ENCODE measurements at regions not wholly inside any gene's neighbourhood (a gene's known extent, or its start where the extent isn't known, plus 50 kb on each side); places are given as distances from the start of the nearest gene placed in this dataset.
A peak's percentile ranks its signal among the peaks of the same experiment; 100 is the strongest.
"Not testable (repeated sequence)": the region's sequence is repeated elsewhere in the genome, so short reads cannot be mapped to it uniquely, and the experiment has no call there.

DNA sequence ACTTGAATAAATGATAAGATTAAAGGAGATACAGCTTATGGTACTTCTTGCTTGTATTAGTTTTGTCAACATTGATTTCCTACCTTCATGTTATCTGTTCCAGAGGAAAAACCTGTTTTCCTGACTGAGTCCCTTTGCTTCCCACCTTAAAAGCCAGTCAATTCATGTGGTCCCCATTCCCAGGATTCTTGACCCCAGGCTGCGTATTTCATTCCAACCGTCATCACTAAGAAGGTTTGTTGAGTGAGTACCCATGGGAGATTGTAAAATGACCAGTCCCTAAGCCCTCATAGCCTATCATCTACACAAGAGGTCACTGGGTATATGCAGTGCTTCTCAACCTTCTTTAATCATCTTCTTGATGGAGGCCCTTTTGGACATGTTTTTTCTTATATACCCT is 52.2 kb downstream of the BEX3 start:
- no peak for DNase-seq (ENCODE audit: low read depth)

DNA sequence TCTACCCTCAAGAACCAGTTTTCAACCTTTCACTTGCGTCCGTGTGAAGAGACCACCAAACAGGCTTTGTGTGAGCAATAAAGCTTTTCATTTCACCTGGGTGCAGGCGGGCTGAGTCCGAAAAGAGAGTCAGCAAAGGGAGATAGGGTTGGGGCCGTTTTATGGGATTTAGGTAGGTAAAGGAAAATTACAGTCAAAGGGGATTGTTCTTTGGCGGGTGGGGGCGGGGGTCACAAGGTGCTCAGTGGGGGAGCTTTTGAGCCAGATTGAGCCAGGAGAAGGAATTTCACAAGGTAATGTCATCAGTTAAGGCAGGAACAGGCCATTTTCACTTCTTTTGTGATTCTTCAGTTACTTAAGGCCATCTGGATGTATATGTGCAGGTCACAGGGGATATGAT is 52.7 kb downstream of the BEX3 start:
- DNase-seq (ENCODE audit: low read depth): not testable (repeated sequence)

DNA sequence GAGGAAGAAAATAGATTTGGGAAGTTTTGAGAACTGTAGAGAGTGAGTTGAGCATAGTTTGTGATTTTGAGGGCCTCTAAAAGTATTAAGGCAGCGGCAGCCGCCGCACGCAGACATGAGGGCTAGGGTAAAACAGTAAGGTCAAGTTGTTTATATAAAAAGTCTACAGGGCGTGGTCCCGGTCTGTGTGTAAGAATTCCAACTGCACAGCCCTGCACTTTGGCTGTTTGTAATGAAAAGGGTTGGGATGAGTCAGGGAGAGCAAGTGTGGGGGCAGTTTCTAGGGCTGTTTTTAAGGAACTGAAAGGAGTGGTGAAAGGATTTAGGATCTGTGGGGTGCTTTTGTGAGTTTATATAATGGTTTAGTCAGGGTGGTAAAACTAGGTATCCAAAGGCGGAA is 55.0 kb downstream of the BEX3 start:
- peak; percentile 17 for DNase-seq (ENCODE audit: low read depth)

DNA sequence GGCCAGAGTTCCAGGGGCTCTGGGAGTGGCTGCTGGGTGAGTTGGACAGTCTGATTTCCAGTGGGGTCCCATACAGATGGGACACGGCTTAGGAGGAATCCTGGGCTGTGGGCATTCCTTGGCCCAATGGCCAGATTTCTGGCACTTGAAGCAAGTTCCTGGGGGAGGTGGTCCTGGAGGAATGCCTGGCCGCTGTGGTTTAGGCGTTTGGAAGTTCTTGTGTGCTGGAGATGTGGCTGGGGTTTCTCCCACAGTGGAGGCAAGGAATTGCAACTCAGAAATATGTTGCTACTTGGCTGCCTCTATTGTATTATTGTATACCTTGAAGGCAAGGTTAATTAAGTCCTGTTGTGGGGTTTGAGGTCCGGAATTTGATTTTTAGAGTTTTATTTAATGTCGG is 56.5 kb downstream of the BEX3 start:
- not testable (repeated sequence) for DNase-seq (ENCODE audit: low read depth)

DNA sequence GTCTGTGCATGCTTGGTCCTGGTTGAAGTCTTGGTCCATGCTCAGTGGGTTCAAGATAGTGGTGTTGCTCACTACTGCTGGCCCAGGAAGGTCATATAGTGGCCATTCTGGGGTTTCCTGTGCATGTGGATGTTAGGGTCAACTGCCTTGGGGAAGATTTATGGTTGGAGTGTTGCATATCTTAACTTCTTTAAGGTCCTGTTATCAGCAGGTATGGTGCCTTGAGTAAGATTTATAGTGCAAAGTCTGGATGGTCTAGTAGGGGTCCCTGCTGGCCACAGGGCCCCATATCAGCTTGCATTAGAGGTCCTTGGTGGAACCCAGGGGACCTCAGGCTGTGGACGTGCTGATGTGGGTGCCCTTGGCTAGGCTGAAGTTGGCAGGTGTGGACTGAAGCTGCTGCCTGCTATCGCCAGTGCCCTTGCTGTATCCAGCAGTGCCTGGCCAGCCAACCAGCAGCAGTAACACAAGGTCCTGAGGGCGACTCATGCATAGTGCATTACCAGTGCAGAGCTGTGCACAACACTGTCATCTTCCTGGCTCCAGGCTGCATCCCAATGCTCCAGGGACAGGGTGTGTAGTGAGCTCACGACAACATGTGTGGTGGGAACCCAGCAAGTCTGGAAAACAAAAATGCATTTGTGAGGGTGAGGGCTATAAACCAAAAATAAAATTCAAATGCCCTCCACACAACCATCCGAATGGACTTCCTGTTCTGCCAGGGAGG is 61.0 kb downstream of the BEX3 start:
- peak; percentile 11 for DNase-seq (ENCODE audit: low read depth)

DNA sequence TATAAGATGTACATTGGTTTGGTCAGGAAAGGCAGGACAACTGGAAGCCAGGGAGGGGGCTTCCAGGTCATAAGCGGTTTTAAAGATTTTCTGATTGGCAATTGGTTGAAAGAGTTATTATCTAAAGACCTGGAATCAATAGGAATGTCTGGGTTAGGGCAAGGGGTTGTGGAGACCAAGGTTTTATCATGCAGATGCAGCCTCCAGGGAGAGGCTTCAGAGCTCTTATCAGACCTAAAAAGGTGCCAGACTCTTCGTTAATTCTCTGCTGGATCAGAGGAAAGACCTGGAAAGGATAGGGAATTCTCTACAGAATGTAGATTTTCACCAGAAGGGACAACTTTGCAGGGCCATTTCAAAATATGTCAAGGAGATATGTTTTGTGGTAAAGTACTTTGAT is 62.8 kb downstream of the BEX3 start:
- no peak for DNase-seq (ENCODE audit: low read depth)

DNA sequence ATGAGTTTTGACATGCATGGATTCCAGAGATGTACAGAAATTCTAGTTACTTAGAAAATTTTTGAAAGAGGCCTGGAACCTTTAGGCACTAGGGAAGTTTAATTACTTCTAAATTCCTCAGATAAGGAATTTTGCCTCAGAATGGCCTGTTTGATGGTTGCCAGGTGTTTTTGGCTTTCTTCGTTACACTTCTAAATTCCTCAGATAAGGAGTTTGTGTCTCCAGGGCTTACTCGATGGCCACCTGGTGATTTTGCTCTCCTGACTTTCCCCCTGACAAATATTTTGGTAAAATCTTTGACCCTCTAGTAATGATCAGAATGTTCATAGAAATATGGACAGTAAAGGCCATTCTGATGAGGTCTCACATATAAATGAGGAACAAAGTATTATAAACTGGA is 64.3 kb downstream of the BEX3 start:
- DNase-seq (ENCODE audit: low read depth): no peak

DNA sequence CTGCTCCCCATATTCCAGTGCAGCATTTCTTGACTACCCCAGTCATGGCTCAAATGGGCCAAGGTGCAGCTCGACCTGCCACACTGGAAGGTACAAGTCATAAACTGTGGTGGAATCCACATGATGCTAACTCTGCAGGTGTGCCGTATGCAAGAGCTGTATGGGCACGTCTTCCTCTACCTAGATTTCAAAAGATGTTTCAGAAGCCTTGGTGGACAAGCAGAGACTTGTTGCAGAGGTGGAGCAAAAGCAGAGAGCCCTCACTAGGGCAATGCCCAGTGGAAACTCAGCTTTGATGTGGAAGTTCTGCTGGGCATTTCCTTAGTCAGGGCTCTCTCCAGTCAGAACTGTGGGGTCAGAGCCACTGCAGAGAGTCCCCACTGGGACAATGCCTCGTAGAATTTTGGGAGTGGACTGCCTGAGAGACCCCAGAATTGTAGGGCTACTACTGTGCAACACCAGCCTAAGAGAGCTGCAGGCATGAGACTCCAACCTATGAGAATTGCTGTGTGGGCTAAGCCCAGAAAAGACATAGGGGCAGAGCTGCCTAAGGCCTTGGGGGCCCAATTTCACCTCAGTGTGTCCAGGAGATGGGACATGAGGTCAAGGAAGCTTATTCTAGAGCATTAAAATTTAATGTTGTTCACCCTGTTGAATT is 65.7 kb downstream of the BEX3 start:
- DNase-seq (ENCODE audit: low read depth): no peak

DNA sequence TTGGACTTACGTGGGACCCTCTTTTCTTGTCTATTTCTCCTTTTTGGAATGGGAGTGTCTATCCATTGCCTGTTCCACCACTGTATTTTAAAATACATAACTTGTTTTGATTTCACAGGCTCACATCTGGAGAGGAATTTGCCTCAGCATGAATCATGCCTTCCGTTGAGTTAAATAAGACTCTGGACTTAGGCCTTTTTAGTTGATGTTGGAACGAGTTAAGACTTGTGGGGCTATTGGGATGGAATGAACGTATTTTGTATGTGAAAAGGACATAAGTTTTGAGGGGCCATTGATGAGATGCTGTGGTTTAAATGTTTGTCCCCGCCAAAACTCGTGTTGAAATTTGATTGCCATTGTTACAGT is 66.2 kb downstream of the BEX3 start:
- DNase-seq (ENCODE audit: low read depth): peak; percentile 73

DNA sequence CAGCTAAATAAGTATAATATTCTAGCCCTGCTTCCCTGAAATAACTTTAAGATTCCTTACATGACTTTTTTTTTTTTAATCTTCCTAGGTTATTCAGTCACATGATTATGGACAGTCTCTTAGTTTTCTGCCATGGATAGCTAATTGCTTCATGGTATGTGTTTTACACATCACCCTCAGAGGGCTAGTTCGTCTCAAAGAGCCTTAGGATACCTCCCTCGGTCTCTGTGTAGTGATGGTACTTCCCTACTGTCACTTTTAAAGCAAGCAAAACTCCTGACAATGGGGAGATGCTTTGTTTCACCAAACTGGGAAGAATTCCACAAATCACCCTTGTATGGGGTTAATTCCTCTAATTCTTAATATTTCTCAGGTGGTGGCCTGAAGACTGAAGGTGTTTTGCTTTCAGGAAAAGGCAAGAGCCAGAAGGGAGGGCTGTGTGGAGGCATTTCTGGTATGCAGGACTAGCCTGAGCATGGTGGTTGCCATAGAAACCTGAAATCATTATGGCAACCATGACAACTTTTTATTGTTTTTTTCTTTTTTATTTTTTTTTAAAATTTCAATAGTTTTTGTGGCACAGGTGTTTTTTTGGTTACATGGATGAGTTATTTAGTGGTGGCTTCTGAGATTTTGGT is 70.4 kb downstream of the BEX3 start:
- no peak for DNase-seq (ENCODE audit: low read depth)

All from stromal cell of bone marrow (primary cell).